HepG2 (cell line): ENCODE measurements at regions not wholly inside any gene's neighbourhood (a gene's known extent, or its start where the extent isn't known, plus 50 kb on each side); places are given as distances from the start of the nearest gene placed in this dataset.

ENCODE experiments used
- ATAC-seq: fragments of 200-7000 bp; cut with Tn5 transposase; 3 replicates; pipeline ENCODE4 v1.9.1; 2020; ENCODE audit warnings: mild to moderate bottlenecking, moderate library complexity
- BruUV-seq: library from RNA; stranded (reverse); fragments of 400-500 nt; replicated peaks from 2 replicates; lab custom pipeline; 2021; lab: Mats Ljungman, UMichigan
- CTCF ChIA-PET: fragments of 300-600 bp; formaldehyde crosslinking; extraction: SDS; loops from one replicate; lab custom pipeline; 2021; ENCODE audit warnings: low total read pairs, inconsistent platforms, low intra/inter-chr PET ratio; lab: Yijun Ruan, JAX
- POLR2A ChIA-PET: fragments of 350-600 bp; sonication (Branson Sonifier 250); formaldehyde crosslinking; loops from one replicate; lab custom pipeline; 2020; ENCODE audit warnings: antibody characterized with exemption, inconsistent platforms; lab: Yijun Ruan, JAX
- DNase-seq: peaks from one replicate; pipeline ENCODE4 v3.0.0-alpha.2; 2015; ENCODE audit warnings: low spot score
- FAIRE-seq: peaks from 3 replicates; lab custom pipeline; 2011; peaks lifted over from hg19 to GRCh38; lab: Jason Lieb, UNC
- H2AFZ ChIP-seq: one replicate; pipeline ENCODE4 v1.6.1; 2011; ENCODE audit warnings: low read length, inconsistent platforms
- H3K27ac ChIP-seq: fragments of 300-600 bp; 3 replicates; pipeline ENCODE4 v1.8.0; 2011; ENCODE audit warnings: mixed run types, mild to moderate bottlenecking, mixed read lengths, low read length, inconsistent platforms; ENCODE audit not compliant: insufficient read depth; ENCODE audit errors: extremely low read length
- H3K27me3 ChIP-seq, 2 experiments: fragments of 200-600 bp in 1 of 2; 2 replicates in 1 of 2; 3 replicates in 1 of 2; pipeline versions ENCODE4 v1.6.0 to v1.8.0; 2011; ENCODE audit warnings: low read length in 2 of 2, mild to moderate bottlenecking in 2 of 2, moderate library complexity in 2 of 2, inconsistent platforms in 1 of 2; ENCODE audit not compliant: insufficient read depth in 2 of 2, control insufficient read depth in 1 of 2
- H3K36me3 ChIP-seq, 2 experiments: fragments of 200-600 bp in 1 of 2; replicated peaks in 1 of 2; 2 replicates in 1 of 2; 3 replicates in 1 of 2; pipeline versions ENCODE4 v1.5.1 to v1.8.0; 2011; ENCODE audit warnings: low read length in 2 of 2, inconsistent platforms in 1 of 2; ENCODE audit not compliant: insufficient read depth in 2 of 2, control insufficient read depth in 1 of 2
- H3K4me1 ChIP-seq: 2 replicates; pipeline ENCODE4 v1.5.1; 2012; ENCODE audit warnings: low read length, inconsistent platforms; ENCODE audit not compliant: insufficient read depth
- H3K4me2 ChIP-seq: 2 replicates; pipeline ENCODE4 v1.6.0; 2011; ENCODE audit warnings: low read depth, low read length, inconsistent platforms
- H3K4me3 ChIP-seq, 3 experiments: fragments of 200-600 bp in 1 of 3; sonication (generic), shearing (Covaris generic) in 1 of 3; replicated peaks in 1 of 3; 2 replicates each; pipeline ENCODE4 v1.5.1; 2011 to 2016; ENCODE audit warnings: low read length in 3 of 3, inconsistent platforms in 2 of 3, low read depth in 2 of 3, mild to moderate bottlenecking in 2 of 3, control low read depth in 1 of 3, mixed read lengths in 1 of 3; ENCODE audit not compliant: insufficient read depth in 1 of 3
- H3K79me2 ChIP-seq: one replicate; pipeline ENCODE4 v1.6.1; 2011; ENCODE audit warnings: low read length, inconsistent platforms; ENCODE audit not compliant: insufficient read depth
- H3K9ac ChIP-seq: 2 replicates; pipeline ENCODE4 v1.6.0; 2011; ENCODE audit warnings: mild to moderate bottlenecking, low read depth, low read length, inconsistent platforms; ENCODE audit not compliant: insufficient read depth
- H3K9me3 ChIP-seq: 2 replicates; pipeline ENCODE4 v1.5.1; 2012; ENCODE audit warnings: mild to moderate bottlenecking, low read length
- H4K20me1 ChIP-seq: 2 replicates; pipeline ENCODE4 v1.6.0; 2011; ENCODE audit warnings: inconsistent platforms, mild to moderate bottlenecking, low read length, moderate library complexity; ENCODE audit not compliant: insufficient read depth
- KDM5A ChIP-seq: fragments of 200-600 bp; sonication (generic); IDR thresholded peaks from 2 replicates; pipeline ENCODE4 v1.7.0; 2018; ENCODE audit warnings: antibody characterized with exemption, mild to moderate bottlenecking, low read length, borderline replicate concordance
- KLF16 ChIP-seq, 2 experiments: sonication (generic) in 1 of 2; formaldehyde crosslinking in 1 of 2; IDR thresholded peaks; 2 replicates each; pipeline versions ENCODE4 v1.6.1 to v1.8.0; 2016 to 2023; ENCODE audit warnings: missing genetic modification reagents in 2 of 2, missing compliant biosample characterization in 1 of 2
- KMT2B ChIP-seq: IDR thresholded peaks from 2 replicates; pipeline ENCODE4 v1.6.1; 2016; ENCODE audit warnings: missing genetic modification reagents, missing compliant biosample characterization
- MAF1 ChIP-seq: sonication (generic); formaldehyde crosslinking; IDR thresholded peaks from 2 replicates; pipeline ENCODE4 v1.5.0; 2020; ENCODE audit warnings: missing genetic modification reagents, borderline replicate concordance
- THRA ChIP-seq: sonication (generic); formaldehyde crosslinking; IDR thresholded peaks from 2 replicates; pipeline ENCODE4 v1.4.0; 2020; ENCODE audit warnings: missing genetic modification reagents, borderline replicate concordance
- ZNF543 ChIP-seq: sonication (generic); formaldehyde crosslinking; IDR thresholded peaks from 2 replicates; pipeline ENCODE4 v1.4.0; 2020; ENCODE audit warnings: mild to moderate bottlenecking, missing genetic modification reagents
- ZNF629 ChIP-seq: sonication (generic); formaldehyde crosslinking; conservative IDR thresholded peaks from 2 replicates; pipeline ENCODE4 v1.5.0; 2020; ENCODE audit warnings: missing genetic modification reagents
- ZNF670 ChIP-seq: sonication (generic); formaldehyde crosslinking; IDR thresholded peaks from 2 replicates; pipeline ENCODE4 v1.8.0; 2022; ENCODE audit warnings: mild to moderate bottlenecking, missing genetic modification reagents, borderline replicate concordance
- ZNF703 ChIP-seq: sonication (generic); formaldehyde crosslinking; IDR thresholded peaks from 2 replicates; pipeline ENCODE4 v1.5.1; 2020; ENCODE audit warnings: missing genetic modification reagents, mild to moderate bottlenecking, moderate library complexity, borderline replicate concordance
- WGBS: methylation state at CpG from one replicate; pipeline ENCODE4 v1.1.6; 2017; ENCODE audit warnings: low lambda C conversion rate; 5-methylcytosine and 5-hydroxymethylcytosine counted together
- in situ Hi-C: cut with HindIII; loops from 2 replicates; pipeline ENCODE4 v1.10.0; 2017; ENCODE audit warnings: low pct_unique_long_range_greater_than_20kb; ENCODE audit not compliant: extremely low pct_ligation_motif_present
- intact Hi-C: fragments of 100-400 bp; cut with micrococcal nuclease; formaldehyde crosslinking; loops from one replicate; pipeline ENCODE4 v1.10.0; 2022; ENCODE audit not compliant: unreplicated experiment

DNA sequence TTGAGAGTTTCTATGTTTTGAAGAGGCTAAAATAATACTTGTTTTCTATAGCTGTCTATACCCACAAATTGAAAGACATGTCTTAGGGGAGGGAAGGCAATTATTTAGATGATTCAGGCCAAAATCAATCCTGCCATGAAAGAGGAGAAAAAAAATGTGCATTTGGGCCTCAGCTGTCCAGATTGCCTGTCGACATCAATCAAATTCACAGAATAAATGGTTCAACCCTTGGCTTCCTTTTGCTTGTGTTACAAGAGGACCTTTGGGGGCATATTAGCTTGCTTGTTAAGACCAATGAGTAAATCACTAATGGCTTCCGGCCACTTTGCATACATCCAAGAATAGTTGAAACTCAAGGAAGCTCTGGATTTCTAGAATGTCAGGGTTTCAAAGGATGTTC, 900.8 kb upstream of the CELF4 start:
- H3K4me3 ChIP-seq, result no peak overlapping the region
- H4K20me1 ChIP-seq, result no peaks in the 10 kb centered on the region
- BruUV-seq, result no TSS peak
- no peak overlapping the region for H3K9ac ChIP-seq
- TF ChIP-seq ZNF543 (CRISPR knock-in tag), result no peak
- no peak for TF ChIP-seq ZNF629 (CRISPR knock-in tag)
- no peak for TF ChIP-seq KLF16 (CRISPR knock-in tag; IDR thresholded peaks at IDR 0.05)
- TF ChIP-seq ZNF703 (CRISPR knock-in tag), result no peak
- no peak for TF ChIP-seq KDM5A
- no peak for TF ChIP-seq ZNF670 (CRISPR knock-in tag)
- no peak for TF ChIP-seq THRA (CRISPR knock-in tag)
- H3K36me3 ChIP-seq, result no peaks in the 10 kb centered on the region
- no peak overlapping the region for H2AFZ ChIP-seq
- CTCF ChIA-PET, result no interaction called here
- no peaks in the 10 kb centered on the region for H3K27me3 ChIP-seq
- DNase-seq (no peak), ATAC-seq (no peak), FAIRE-seq (no peak)
- H3K79me2 ChIP-seq, result no peaks in the 10 kb centered on the region
- no peaks in the 10 kb centered on the region for H3K4me1 ChIP-seq
- intact Hi-C loops (no loop called here), in situ Hi-C loops (no loop called here)
- no peaks in the 10 kb centered on the region for H3K9me3 ChIP-seq
- POLR2A ChIA-PET, result no interaction called here
- no peak overlapping the region for H3K27ac ChIP-seq
- 0% methylated on average over 2 of the region's 2 CpGs for WGBS
- no peak overlapping the region for H3K4me2 ChIP-seq

DNA sequence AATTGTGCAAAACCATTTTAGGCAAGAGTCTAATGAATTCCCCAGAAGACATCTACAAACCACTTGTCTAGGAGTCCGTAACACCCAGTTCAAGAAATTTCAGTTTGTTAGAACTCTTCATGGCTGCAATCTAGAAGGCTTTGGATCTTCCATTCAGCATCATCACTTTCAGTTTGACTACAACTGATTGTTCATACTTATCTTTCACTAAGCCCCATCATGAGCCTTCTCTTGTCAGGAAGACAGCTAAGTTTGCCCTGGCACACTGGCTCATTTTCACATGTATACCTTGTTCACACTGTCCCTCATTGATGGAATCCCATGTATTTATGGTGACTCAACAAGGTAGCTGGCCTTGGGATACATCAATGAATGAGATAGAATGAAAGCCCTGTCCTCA, 898.4 kb upstream of the CELF4 start:
- no peak for TF ChIP-seq MAF1 (CRISPR knock-in tag)
- no peak for TF ChIP-seq KMT2B (CRISPR knock-in tag)
- TF ChIP-seq, all 625 proteins: peak for 0
- 13% methylated on average over 1 of the region's 1 CpG for WGBS
- BruUV-seq, result no TSS peak
- ATAC-seq (no peak), DNase-seq (no peak), FAIRE-seq (no peak)
- H3K27ac ChIP-seq, result no peak overlapping the region
- no peaks in the 10 kb centered on the region for H3K4me1 ChIP-seq
- H3K4me2 ChIP-seq, result no peak overlapping the region
- H3K9ac ChIP-seq, result no peak overlapping the region
- POLR2A ChIA-PET, result no interaction called here
- H2AFZ ChIP-seq, result no peak overlapping the region
- in situ Hi-C loops, result no loop called here
- CTCF ChIA-PET, result no interaction called here
- intact Hi-C loops, result no loop called here
- no peaks in the 10 kb centered on the region for H4K20me1 ChIP-seq
- H3K27me3 ChIP-seq, result no peaks in the 10 kb centered on the region
- no peaks in the 10 kb centered on the region for H3K79me2 ChIP-seq
- no peak overlapping the region for H3K4me3 ChIP-seq
- H3K36me3 ChIP-seq, result no peaks in the 10 kb centered on the region
- H3K9me3 ChIP-seq, result no peaks in the 10 kb centered on the region
